HG02763 (cell line): ENCODE measurements at regions not wholly inside any gene's neighbourhood (a gene's known extent, or its start where the extent isn't known, plus 50 kb on each side); places are given as distances from the start of the nearest gene placed in this dataset.
"Not testable (repeated sequence)": the region's sequence is repeated elsewhere in the genome, so short reads cannot be mapped to it uniquely, and the experiment has no call there.

Experiments
- ATAC-seq: cut with Tn5 transposase; IDR thresholded peaks from one replicate; pipeline ENCODE4 v1.9.1; 2021; ENCODE audit warnings: mild to moderate bottlenecking, moderate library complexity; ENCODE audit not compliant: unreplicated experiment

GRCh38 chr10:33795529-33795928 lies 461.1 kb upstream of the NRP1 start:
- ATAC-seq, result no peak

- ATAC-seq, result no peak
Measured at GRCh38 chr10:33794460-33794859, 460.0 kb upstream of the NRP1 start.

GRCh38 chr10:33793793-33794192 lies 459.3 kb upstream of the NRP1 start:
- no peak for ATAC-seq

DNA sequence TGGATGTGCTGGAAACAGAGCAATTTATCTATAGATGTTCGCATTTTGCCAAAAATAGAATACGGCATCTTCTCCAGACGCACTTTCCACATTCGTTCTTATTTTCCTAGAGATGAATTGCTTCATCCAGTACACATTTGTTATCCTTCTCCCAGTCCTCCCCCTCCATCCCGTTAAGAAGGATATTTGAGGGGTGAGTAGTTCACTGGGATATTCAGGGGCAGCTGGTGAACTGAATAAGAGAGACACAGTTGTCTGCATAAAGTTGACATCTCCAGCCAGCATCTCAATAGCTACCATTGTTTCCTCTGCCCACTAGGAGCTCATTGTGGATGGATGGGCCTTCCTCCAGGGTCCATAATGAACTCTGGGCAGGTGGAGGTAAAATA lies 456.8 kb upstream of the NRP1 start:
- ATAC-seq, result no peak

- no peak for ATAC-seq
Measured at GRCh38 chr10:33790521-33791271, 456.2 kb upstream of the NRP1 start.

GRCh38 chr10:33783557-33783956 lies 449.1 kb upstream of the NRP1 start:
- ATAC-seq, result no peak

DNA sequence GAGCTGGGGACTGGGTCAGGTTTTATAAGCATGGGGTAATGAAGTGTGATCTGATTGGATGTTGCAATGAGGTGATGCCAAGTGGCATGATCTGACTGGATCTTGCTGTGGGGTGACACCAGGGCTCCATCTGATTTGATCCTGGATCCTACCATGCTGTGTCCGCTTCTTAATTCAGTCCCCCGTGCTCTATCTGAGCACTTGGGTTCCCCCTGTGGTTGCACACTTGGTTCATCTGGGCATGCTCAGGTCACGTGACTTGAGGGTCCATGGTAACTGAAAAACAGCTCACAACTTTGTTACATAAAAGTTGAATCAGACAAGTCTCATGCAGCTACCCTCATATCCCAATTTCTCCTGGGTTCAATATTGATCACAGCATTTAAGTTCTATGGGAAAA lies 448.6 kb upstream of the NRP1 start:
- no peak for ATAC-seq

GRCh38 chr10:33781606-33782395 lies 447.3 kb upstream of the NRP1 start:
- ATAC-seq, result no peak

DNA sequence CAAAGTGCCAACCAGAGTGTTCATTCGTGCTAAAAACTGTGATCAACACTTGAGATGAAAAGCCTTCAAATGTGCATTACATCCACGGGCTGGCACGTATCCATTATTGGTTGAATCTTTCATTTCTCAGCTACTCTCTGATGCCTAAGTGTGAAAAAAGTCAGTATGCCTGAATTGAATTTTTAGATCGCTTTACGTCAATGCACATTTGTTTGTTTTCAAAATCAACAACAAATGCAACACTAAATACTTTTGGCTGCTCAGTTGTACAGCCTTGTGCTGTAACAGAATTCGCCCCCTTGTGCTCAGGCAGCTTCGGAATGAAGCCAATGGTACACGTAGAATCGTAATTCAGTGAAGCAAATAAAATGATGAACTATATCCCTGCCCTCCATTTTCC lies 446.5 kb upstream of the NRP1 start:
- no peak for ATAC-seq

GRCh38 chr10:33777223-33777622 lies 442.8 kb upstream of the NRP1 start:
- no peak for ATAC-seq

- no peak for ATAC-seq
Measured at GRCh38 chr10:33776419-33777070, 442.1 kb upstream of the NRP1 start.

GRCh38 chr10:33774857-33775256 lies 440.4 kb upstream of the NRP1 start:
- ATAC-seq, result no peak

DNA sequence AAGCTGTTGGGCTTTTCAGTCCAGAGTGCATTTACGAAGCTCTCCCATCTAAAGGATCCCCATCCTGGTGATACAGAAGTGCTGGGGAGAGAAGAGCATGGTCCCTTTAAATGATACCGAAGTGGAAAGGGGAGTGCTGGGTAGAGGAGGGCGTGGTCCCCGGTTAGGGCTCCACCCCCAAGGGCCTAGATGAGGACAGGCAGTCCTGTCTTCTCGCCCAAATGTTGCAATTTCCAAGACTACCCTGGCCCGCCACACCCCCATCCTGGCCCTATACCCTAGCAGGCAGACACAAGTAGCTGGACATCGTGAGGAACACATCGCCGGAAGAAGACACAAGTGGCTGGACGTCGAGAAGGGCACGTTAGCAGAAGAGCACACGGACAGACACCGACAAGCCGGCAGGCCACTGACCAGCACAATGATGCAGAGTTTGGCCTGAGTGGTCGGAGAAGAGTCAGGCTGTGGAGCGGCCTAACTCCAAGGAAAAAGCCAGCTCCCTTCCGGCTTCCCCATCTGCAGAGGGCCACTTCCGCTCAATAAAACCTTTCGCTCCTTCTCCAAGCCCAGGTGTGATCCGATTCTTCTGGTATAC lies 439.5 kb upstream of the NRP1 start:
- no peak for ATAC-seq

- no peak for ATAC-seq
Measured at GRCh38 chr10:33773253-33773573, 438.7 kb upstream of the NRP1 start.

- no peak for ATAC-seq
Measured at GRCh38 chr10:33772370-33773252, 438.1 kb upstream of the NRP1 start.

GRCh38 chr10:33771856-33772255 lies 437.4 kb upstream of the NRP1 start:
- ATAC-seq, result not testable (repeated sequence)

DNA sequence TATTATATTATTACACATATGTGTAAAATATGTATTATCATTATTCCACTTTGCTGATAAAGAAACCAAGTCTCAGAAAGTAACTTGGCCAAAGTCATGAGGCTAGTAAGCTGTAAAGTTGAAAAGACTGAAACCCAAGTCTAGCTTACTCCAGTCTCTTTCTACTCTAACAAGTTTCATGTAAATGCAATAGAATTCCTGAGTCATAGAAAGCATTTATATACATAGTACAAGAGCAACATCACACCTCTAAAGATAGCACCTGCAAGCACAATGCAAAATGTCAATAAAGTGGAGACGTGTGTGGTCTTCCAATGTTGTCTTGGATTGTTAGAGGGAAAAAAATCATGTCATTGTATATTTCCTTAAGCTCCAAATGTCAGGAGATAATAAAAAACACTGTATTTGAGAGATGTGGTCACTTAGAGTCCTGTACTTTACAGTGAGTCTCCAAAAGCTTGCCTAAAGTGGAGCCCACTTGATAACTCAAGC lies 430.3 kb upstream of the NRP1 start:
- no peak for ATAC-seq

- no peak for ATAC-seq
Measured at GRCh38 chr10:33760056-33760943, 425.8 kb upstream of the NRP1 start.

DNA sequence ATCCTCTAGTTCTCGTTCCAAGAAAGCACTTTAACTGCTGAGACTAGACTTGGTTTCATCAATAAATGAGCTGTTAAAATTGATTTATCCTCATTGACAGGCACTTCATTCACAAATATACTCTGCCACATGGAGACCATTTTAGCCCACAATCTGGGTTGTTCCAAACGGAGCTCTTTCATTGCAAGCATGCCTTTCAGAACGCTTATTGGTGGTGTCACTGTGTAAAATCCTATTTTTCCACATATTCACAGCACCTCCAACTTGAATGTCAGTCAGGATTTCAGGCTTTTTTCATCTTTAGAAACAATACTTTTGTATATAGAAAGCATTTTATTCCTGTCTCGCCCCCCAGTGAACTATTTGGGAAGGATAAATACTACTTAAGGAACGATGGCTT lies 424.7 kb upstream of the NRP1 start:
- ATAC-seq, result no peak

- no peak for ATAC-seq
Measured at GRCh38 chr10:33758299-33758698, 423.8 kb upstream of the NRP1 start.
